ENCODE measurements at regions not wholly inside any gene's neighbourhood (a gene's known extent, or its start where the extent isn't known, plus 50 kb on each side); places are given as distances from the start of the nearest gene placed in this dataset.

DNA sequence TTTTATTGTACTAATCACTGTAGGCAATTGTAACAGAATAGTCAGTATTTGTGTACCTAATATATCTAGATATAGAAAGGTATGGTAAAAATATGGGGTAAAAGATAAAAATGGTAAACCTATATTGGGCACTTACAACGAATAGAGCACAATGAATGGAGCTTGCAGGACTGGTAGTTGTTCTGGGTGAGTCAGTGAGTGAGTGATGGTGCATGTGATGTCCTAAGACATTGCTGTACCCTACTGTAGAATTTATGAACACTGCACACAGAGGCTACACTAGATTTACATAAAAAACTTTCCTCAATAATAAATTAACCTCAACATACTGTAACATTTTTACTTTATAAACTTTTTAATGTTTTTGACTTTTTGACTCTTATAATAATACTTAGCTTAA, 274.3 kb upstream of the PPP2R3A start:
- TF ChIP-seq, protein P1, sequence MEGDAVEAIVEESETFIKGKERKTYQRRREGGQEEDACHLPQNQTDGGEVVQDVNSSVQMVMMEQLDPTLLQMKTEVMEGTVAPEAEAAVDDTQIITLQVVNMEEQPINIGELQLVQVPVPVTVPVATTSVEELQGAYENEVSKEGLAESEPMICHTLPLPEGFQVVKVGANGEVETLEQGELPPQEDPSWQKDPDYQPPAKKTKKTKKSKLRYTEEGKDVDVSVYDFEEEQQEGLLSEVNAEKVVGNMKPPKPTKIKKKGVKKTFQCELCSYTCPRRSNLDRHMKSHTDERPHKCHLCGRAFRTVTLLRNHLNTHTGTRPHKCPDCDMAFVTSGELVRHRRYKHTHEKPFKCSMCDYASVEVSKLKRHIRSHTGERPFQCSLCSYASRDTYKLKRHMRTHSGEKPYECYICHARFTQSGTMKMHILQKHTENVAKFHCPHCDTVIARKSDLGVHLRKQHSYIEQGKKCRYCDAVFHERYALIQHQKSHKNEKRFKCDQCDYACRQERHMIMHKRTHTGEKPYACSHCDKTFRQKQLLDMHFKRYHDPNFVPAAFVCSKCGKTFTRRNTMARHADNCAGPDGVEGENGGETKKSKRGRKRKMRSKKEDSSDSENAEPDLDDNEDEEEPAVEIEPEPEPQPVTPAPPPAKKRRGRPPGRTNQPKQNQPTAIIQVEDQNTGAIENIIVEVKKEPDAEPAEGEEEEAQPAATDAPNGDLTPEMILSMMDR (IDR thresholded peaks at IDR 0.05 in 8 of 11, conservative IDR thresholded peaks at IDR 0.05 in 3 of 11) = no peak
- TF ChIP-seq POLR2AphosphoS5 (IDR thresholded peaks at IDR 0.05) (no peak), POLR2A (IDR thresholded peaks at IDR 0.05) (no peak)

Data from spleen (tissue), 7 donors.